PC-3 (cell line): ENCODE measurements at regions not wholly inside any gene's neighbourhood (a gene's known extent, or its start where the extent isn't known, plus 50 kb on each side); places are given as distances from the start of the nearest gene placed in this dataset.

Experiments
- ATAC-seq: fragments of 200-7000 bp; cut with Tn5 transposase; 2 replicates; pipeline ENCODE4 v1.9.1; 2020; ENCODE audit warnings: mild to moderate bottlenecking, moderate library complexity
- BruUV-seq: library from RNA; stranded (reverse); fragments of 400-500 nt; replicated peaks from 2 replicates; lab custom pipeline; 2021; lab: Mats Ljungman, UMichigan
- CTCF ChIA-PET: fragments of 300-600 bp; sonication (Branson Sonifier 250); formaldehyde crosslinking; loops from one replicate; lab custom pipeline; 2022; ENCODE audit warnings: antibody characterized with exemption; lab: Charles Lee
- POLR2A ChIA-PET: fragments of 300-600 bp; sonication (Branson Sonifier 250); formaldehyde crosslinking; loops from one replicate; lab custom pipeline; 2022; ENCODE audit warnings: antibody characterized with exemption; ENCODE audit not compliant: unreplicated experiment; lab: Charles Lee
- DNase-seq: peaks from one replicate; pipeline ENCODE4 v3.0.0-alpha.2; 2015
- H2AFZ ChIP-seq: fragments of 300-600 bp; sonication (generic); 2 replicates; pipeline ENCODE4 v1.6.0; 2016; ENCODE audit warnings: antibody characterized with exemption, low read length
- H3F3A ChIP-seq: fragments of 300-600 bp; sonication (generic); one replicate; pipeline ENCODE4 v1.6.0; 2017; ENCODE audit warnings: antibody characterized with exemption, low read length, control low read depth, mild to moderate bottlenecking; ENCODE audit not compliant: unreplicated experiment
- H3K27ac ChIP-seq: fragments of 300-600 bp; sonication (generic); 2 replicates; pipeline ENCODE4 v1.5.1; 2016; ENCODE audit warnings: mild to moderate bottlenecking, low read length
- H3K27me3 ChIP-seq: fragments of 300-600 bp; sonication (generic); 2 replicates; pipeline ENCODE4 v1.6.1; 2016; ENCODE audit warnings: low read length, mixed read lengths
- H3K36me3 ChIP-seq: fragments of 300-600 bp; sonication (generic); 2 replicates; pipeline ENCODE4 v1.6.1; 2016; ENCODE audit warnings: low read depth, mixed run types, low read length, mixed read lengths
- H3K4me1 ChIP-seq: fragments of 300-600 bp; sonication (generic); 2 replicates; pipeline ENCODE4 v1.5.1; 2016; ENCODE audit warnings: low read length; ENCODE audit not compliant: insufficient read depth
- H3K4me2 ChIP-seq: fragments of 300-600 bp; sonication (generic); 2 replicates; pipeline ENCODE4 v1.6.0; 2016; ENCODE audit warnings: low read length
- H3K4me3 ChIP-seq: fragments of 300-600 bp; sonication (generic); 2 replicates; pipeline ENCODE4 v1.5.1; 2016; ENCODE audit warnings: mild to moderate bottlenecking, low read length, mixed read lengths
- H3K79me2 ChIP-seq: fragments of 300-600 bp; sonication (generic); 2 replicates; pipeline ENCODE4 v1.6.1; 2017; ENCODE audit warnings: low read length, mixed read lengths
- H3K9ac ChIP-seq: fragments of 300-600 bp; sonication (generic); 2 replicates; pipeline ENCODE4 v1.6.0; 2016; ENCODE audit warnings: mild to moderate bottlenecking, low read length
- H3K9me2 ChIP-seq: fragments of 300-600 bp; sonication (generic); replicated peaks from 2 replicates; pipeline ENCODE4 v1.6.1; 2016; ENCODE audit warnings: mixed run types, low read length, mixed read lengths
- H3K9me3 ChIP-seq: fragments of 300-600 bp; sonication (generic); 2 replicates; pipeline ENCODE4 v1.6.1; 2016; ENCODE audit warnings: low read length, mixed read lengths
- H4K20me1 ChIP-seq: fragments of 300-600 bp; sonication (generic); 2 replicates; pipeline ENCODE4 v1.6.1; 2016; ENCODE audit warnings: low read length, mixed read lengths
- EZH2 ChIP-seq: fragments of 300-600 bp; sonication (generic); IDR thresholded peaks from one replicate; pipeline ENCODE4 v1.6.1; 2017; ENCODE audit warnings: antibody characterized with exemption, mild to moderate bottlenecking, low read length; ENCODE audit not compliant: unreplicated experiment
- EZH2phosphoT487 ChIP-seq: fragments of 300-600 bp; sonication (generic); IDR thresholded peaks from 2 replicates; pipeline ENCODE4 v1.6.1; 2018; ENCODE audit warnings: mild to moderate bottlenecking, antibody characterized with exemption, low read length, borderline replicate concordance
- intact Hi-C: fragments of 100-400 bp; cut with micrococcal nuclease; formaldehyde crosslinking; loops from 2 replicates; pipeline ENCODE4 v1.9.0; 2023
- TF ChIP-seq, protein P1 (sequence below): fragments of 300-600 bp; sonication (generic); conservative IDR thresholded peaks from 2 replicates; pipeline ENCODE4 v1.5.1; 2017; ENCODE audit warnings: antibody characterized with exemption, low read depth, mild to moderate bottlenecking, low read length

DNA sequence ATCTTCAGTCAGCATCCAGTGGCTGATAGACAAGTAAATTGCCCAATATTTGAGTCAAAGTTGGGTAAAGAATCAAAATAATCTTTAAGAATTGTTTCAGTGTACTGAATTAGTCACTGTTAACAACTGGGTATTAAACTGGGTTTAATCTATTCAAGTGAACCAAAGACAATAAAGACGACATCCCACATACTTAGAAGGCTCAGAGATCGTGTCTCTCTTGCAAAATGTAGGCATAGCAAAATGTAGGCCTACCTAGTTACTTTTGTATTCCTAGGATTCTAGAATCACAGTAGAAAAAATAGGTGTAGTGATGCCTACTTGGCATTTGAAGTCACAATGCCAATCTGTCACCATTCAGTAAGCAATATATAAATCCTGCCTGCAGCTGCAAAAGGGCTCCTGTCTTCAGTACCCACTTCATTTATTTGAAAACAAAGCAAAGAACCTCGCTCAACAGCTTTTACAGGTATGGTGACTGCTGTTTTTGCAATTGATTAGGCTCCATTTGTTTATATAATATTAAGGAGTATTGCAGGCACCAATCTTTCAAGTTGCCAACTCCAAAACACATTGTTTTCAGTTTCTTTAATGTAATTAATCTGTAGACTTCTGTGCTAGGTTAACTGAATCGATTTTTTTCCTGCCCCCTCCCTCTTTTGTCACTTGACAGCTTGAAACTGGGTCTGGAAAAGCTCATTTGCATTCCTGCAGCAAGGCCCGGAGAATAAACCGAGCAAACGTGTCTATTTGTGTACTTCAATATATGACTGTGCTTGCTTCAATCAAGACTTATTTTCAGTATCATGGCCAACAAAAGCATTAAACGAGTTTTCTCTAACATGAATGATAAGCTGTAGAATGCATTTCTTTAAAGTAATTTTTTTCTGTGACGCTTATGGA, 1074.9 kb downstream of the TDRD15 start:
- H4K20me1 ChIP-seq = no peaks in the 10 kb centered on the region
- DNase-seq (no peak), ATAC-seq (no peak)
- no peak overlapping the region for H3K4me3 ChIP-seq
- H2AFZ ChIP-seq = no peak overlapping the region
- H3K79me2 ChIP-seq = no peaks in the 10 kb centered on the region
- H3K9me3 ChIP-seq = 0 out of 2 replicates have a peak, but pooled peaks cover 17% of the 10 kb centered on the region
- no peaks in the 10 kb centered on the region for H3K4me1 ChIP-seq
- TF ChIP-seq EZH2phosphoT487 = no peak
- TF ChIP-seq EZH2 = no peak
- TF ChIP-seq, protein P1, sequence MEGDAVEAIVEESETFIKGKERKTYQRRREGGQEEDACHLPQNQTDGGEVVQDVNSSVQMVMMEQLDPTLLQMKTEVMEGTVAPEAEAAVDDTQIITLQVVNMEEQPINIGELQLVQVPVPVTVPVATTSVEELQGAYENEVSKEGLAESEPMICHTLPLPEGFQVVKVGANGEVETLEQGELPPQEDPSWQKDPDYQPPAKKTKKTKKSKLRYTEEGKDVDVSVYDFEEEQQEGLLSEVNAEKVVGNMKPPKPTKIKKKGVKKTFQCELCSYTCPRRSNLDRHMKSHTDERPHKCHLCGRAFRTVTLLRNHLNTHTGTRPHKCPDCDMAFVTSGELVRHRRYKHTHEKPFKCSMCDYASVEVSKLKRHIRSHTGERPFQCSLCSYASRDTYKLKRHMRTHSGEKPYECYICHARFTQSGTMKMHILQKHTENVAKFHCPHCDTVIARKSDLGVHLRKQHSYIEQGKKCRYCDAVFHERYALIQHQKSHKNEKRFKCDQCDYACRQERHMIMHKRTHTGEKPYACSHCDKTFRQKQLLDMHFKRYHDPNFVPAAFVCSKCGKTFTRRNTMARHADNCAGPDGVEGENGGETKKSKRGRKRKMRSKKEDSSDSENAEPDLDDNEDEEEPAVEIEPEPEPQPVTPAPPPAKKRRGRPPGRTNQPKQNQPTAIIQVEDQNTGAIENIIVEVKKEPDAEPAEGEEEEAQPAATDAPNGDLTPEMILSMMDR = no peak
- no peaks in the 10 kb centered on the region for H3K27me3 ChIP-seq
- H3K27ac ChIP-seq = no peak overlapping the region
- H3K9ac ChIP-seq = no peak overlapping the region
- intact Hi-C loops = no loop called here
- H3K36me3 ChIP-seq = no peaks in the 10 kb centered on the region
- no peaks in the 10 kb centered on the region for H3K9me2 ChIP-seq
- CTCF ChIA-PET = no interaction called here
- no peaks in the 10 kb centered on the region for H3F3A ChIP-seq
- no peak overlapping the region for H3K4me2 ChIP-seq
- POLR2A ChIA-PET = no interaction called here
- BruUV-seq = no TSS peak

DNA sequence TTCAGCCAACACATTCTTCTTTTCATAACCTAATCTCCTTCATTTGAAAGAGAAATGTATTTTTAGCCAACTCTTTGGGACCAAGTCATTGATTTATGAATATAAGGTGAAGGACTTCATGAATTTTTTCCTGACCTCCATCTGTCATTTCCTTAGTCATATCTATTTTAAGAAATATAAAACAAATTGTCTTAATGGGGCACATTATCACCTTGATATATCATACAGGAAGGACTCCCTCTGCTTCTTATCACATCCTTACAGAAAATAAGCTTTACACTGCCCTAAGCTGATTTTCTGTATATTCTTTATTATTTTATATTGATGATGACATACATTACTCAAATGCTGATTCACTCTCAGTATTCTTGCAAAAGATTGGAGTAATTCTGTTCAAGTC, 1076.2 kb downstream of the TDRD15 start:
- intact Hi-C loops = no loop called here
- no peaks in the 10 kb centered on the region for H3K79me2 ChIP-seq
- no peak overlapping the region for H2AFZ ChIP-seq
- H3K36me3 ChIP-seq = no peaks in the 10 kb centered on the region
- no peaks in the 10 kb centered on the region for H3K4me1 ChIP-seq
- no peak for DNase-seq
- no peaks in the 10 kb centered on the region for H3K9me2 ChIP-seq
- no TSS peak for BruUV-seq
- no peak for ATAC-seq
- no peak overlapping the region for H3K4me3 ChIP-seq
- no peak overlapping the region for H3K4me2 ChIP-seq
- no peaks in the 10 kb centered on the region for H3K27me3 ChIP-seq
- H3K9ac ChIP-seq = no peak overlapping the region
- H3K9me3 ChIP-seq = 0 out of 2 replicates have a peak, but pooled peaks cover 13% of the 10 kb centered on the region
- H4K20me1 ChIP-seq = no peaks in the 10 kb centered on the region
- no peak overlapping the region for H3K27ac ChIP-seq
- no peaks in the 10 kb centered on the region for H3F3A ChIP-seq
- ChIA-PET POLR2A (no interaction called here), CTCF (no interaction called here)
- TF ChIP-seq, protein P1 = no peak
- TF ChIP-seq EZH2phosphoT487 = no peak
- TF ChIP-seq EZH2 = no peak

DNA sequence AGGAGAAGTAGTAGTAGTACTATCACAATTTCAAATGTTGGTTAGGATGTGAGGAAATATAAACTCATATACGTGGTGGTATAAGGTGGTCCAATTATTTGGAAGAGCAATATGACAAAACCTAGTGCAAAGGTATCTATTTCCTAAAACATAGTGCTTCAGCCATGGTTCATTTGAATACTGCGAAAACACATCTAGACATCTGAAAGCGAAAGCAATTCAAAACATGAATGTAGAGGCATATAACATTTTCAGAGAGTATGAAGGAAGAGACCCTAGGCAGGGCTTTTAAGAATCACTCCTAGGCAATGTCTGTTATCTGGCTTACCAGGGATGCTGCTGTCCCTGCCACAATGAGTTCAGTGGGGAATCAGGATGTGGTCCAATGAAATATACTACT, 1085.8 kb downstream of the TDRD15 start:
- H3K9me2 ChIP-seq = no peaks in the 10 kb centered on the region
- no peak overlapping the region for H3K4me2 ChIP-seq
- peaks cover 9% of the 10 kb centered on the region for H3K9me3 ChIP-seq
- H3K9ac ChIP-seq = no peak overlapping the region
- H3F3A ChIP-seq = no peaks in the 10 kb centered on the region
- BruUV-seq = no TSS peak
- no peaks in the 10 kb centered on the region for H4K20me1 ChIP-seq
- no peak overlapping the region for H2AFZ ChIP-seq
- no peaks in the 10 kb centered on the region for H3K36me3 ChIP-seq
- no peaks in the 10 kb centered on the region for H3K4me1 ChIP-seq
- H3K79me2 ChIP-seq = no peaks in the 10 kb centered on the region
- CTCF ChIA-PET = no interaction called here
- H3K27ac ChIP-seq = no peak overlapping the region
- no peak overlapping the region for H3K4me3 ChIP-seq
- DNase-seq (no peak), ATAC-seq (no peak)
- intact Hi-C loops = no loop called here
- TF ChIP-seq EZH2phosphoT487 (no peak), EZH2 (no peak)
- TF ChIP-seq, protein P1 = no peak
- no peaks in the 10 kb centered on the region for H3K27me3 ChIP-seq
- POLR2A ChIA-PET = no interaction called here
